Small intestine (tissue), 7 donors: ENCODE measurements at regions not wholly inside any gene's neighbourhood (a gene's known extent, or its start where the extent isn't known, plus 50 kb on each side); places are given as distances from the start of the nearest gene placed in this dataset.
A peak's percentile ranks its signal among the peaks of the same experiment; 100 is the strongest.

Experiments
- DNase-seq, 2 donors: peaks; one replicate each; pipeline versions ENCODE4 v3.0.0 to v3.0.0-alpha.2; 2013
- FAIRE-seq: peaks from 2 replicates; lab custom pipeline; 2012; peaks lifted over from hg19 to GRCh38; lab: Jason Lieb, UNC
- H3K27ac ChIP-seq, 3 donors: one replicate each; pipeline ENCODE4 v1.5.1; 2013; ENCODE audit warnings: low read length in 2 of 3, mild to moderate bottlenecking in 2 of 3, control low read depth in 1 of 3, inconsistent platforms in 1 of 3, low read depth in 1 of 3, moderate library complexity in 1 of 3
- H3K27me3 ChIP-seq, 3 donors: one replicate each; pipeline ENCODE4 v1.6.1; 2013; ENCODE audit warnings: low read length in 3 of 3, inconsistent platforms in 1 of 3; ENCODE audit not compliant: control insufficient read depth in 3 of 3, insufficient read depth in 3 of 3
- H3K36me3 ChIP-seq, 3 donors: one replicate each; pipeline ENCODE4 v1.6.1; 2013; ENCODE audit warnings: low read length in 3 of 3, inconsistent platforms in 1 of 3, low read depth in 1 of 3, mild to moderate bottlenecking in 1 of 3, moderate library complexity in 1 of 3; ENCODE audit not compliant: control insufficient read depth in 3 of 3, insufficient read depth in 2 of 3
- H3K4me1 ChIP-seq, 3 donors: one replicate each; pipeline ENCODE4 v1.6.1; 2013; ENCODE audit warnings: low read length in 2 of 3, inconsistent platforms in 1 of 3, low read depth in 1 of 3, mild to moderate bottlenecking in 1 of 3, moderate library complexity in 1 of 3; ENCODE audit not compliant: control insufficient read depth in 3 of 3, insufficient read depth in 2 of 3
- H3K4me3 ChIP-seq, 3 donors: one replicate each; pipeline ENCODE4 v1.5.1; 2013; ENCODE audit warnings: low read length in 3 of 3, control low read depth in 1 of 3, inconsistent platforms in 1 of 3, low read depth in 1 of 3, mild to moderate bottlenecking in 1 of 3, moderate library complexity in 1 of 3
- H3K9me3 ChIP-seq, 2 donors: one replicate each; pipeline ENCODE4 v1.6.1; 2013; ENCODE audit warnings: low read depth in 1 of 2, low read length in 1 of 2; ENCODE audit not compliant: control insufficient read depth in 2 of 2, insufficient read depth in 1 of 2
- WGBS, 3 donors: extraction: QIAGEN DNeasy Blood & Tissue Kit; methylation state at CpG; one replicate each; pipeline ENCODE4 v1.1.7; 2013; 5-methylcytosine and 5-hydroxymethylcytosine counted together
- donor health status: healthy with polysubstance abuse.
- donor health status: control.
- donor health status: control.
- donor health status: Bipolar disorder and iron deficiency.
- donor health status: healthy.

- Histone ChIP-seq H3K4me1 (no peaks in the 10 kb centered on the region), H3K27ac (no peak overlapping the region), H3K27me3 (no peaks in the 10 kb centered on the region), H3K4me3 (no peak overlapping the region), H3K9me3 (no peaks in the 10 kb centered on the region), H3K36me3 (no peaks in the 10 kb centered on the region)
- FAIRE-seq = no peak
- 33 to 61% (median 42%) methylated on average over 7 of the region's 7 CpGs for WGBS, 3 donors
- peak in 1 of 2 donors; percentile 17 for DNase-seq
These were observed 117.0 kb upstream of the EPHA4 start for GRCh38 chr2:221689140-221689539.

- Histone ChIP-seq H3K9me3 (no peaks in the 10 kb centered on the region), H3K36me3 (no peaks in the 10 kb centered on the region), H3K27ac (no peak overlapping the region), H3K4me1 (no peaks in the 10 kb centered on the region), H3K27me3 (no peaks in the 10 kb centered on the region), H3K4me3 (no peak overlapping the region)
- DNase-seq (no peak), FAIRE-seq (no peak)
These were observed 108.4 kb upstream of the EPHA4 start for GRCh38 chr2:221680548-221680947.

GRCh38 chr2:221677688-221678087, 105.6 kb upstream of the EPHA4 start:
- 67 to 88% (median 77%) methylated on average over 1 of the region's 1 CpG for WGBS, 3 donors
- FAIRE-seq = no peak
- no peak overlapping the region for H3K27ac ChIP-seq
- H3K4me3 ChIP-seq = no peak overlapping the region
- no peak for DNase-seq
- H3K36me3 ChIP-seq = no peaks in the 10 kb centered on the region
- no peaks in the 10 kb centered on the region for H3K9me3 ChIP-seq
- H3K4me1 ChIP-seq = no peaks in the 10 kb centered on the region
- H3K27me3 ChIP-seq = no peaks in the 10 kb centered on the region

GRCh38 chr2:221676566-221677172, 104.6 kb upstream of the EPHA4 start:
- H3K27me3 ChIP-seq = no peaks in the 10 kb centered on the region
- no peaks in the 10 kb centered on the region for H3K9me3 ChIP-seq
- H3K36me3 ChIP-seq = no peaks in the 10 kb centered on the region
- FAIRE-seq (no peak), DNase-seq (no peak)
- H3K27ac ChIP-seq = no peak overlapping the region
- 68 to 78% (median 72%) methylated on average over 6 of the region's 6 CpGs for WGBS, 3 donors
- no peak overlapping the region for H3K4me3 ChIP-seq
- H3K4me1 ChIP-seq = no peaks in the 10 kb centered on the region

GRCh38 chr2:221675201-221675908, 103.3 kb upstream of the EPHA4 start:
- DNase-seq (no peak), FAIRE-seq (no peak)
- H3K4me1 ChIP-seq = no peaks in the 10 kb centered on the region
- 67 to 69% (median 68%) methylated on average over 5 of the region's 5 CpGs for WGBS, 3 donors
- no peaks in the 10 kb centered on the region for H3K27me3 ChIP-seq
- no peak overlapping the region for H3K4me3 ChIP-seq
- no peaks in the 10 kb centered on the region for H3K9me3 ChIP-seq
- H3K27ac ChIP-seq = no peak overlapping the region
- no peaks in the 10 kb centered on the region for H3K36me3 ChIP-seq

- H3K27ac ChIP-seq = no peak overlapping the region
- FAIRE-seq = no peak
- no peaks in the 10 kb centered on the region for H3K4me1 ChIP-seq
- 81 to 85% (median 84%) methylated on average over 4 of the region's 4 CpGs for WGBS, 3 donors
- H3K4me3 ChIP-seq = no peak overlapping the region
- no peaks in the 10 kb centered on the region for H3K27me3 ChIP-seq
- H3K9me3 ChIP-seq = no peaks in the 10 kb centered on the region
- no peak for DNase-seq
- no peaks in the 10 kb centered on the region for H3K36me3 ChIP-seq
These were observed 102.3 kb upstream of the EPHA4 start for GRCh38 chr2:221674446-221674845.

- Histone ChIP-seq H3K9me3 (no peaks in the 10 kb centered on the region), H3K27ac (no peak overlapping the region), H3K27me3 (no peaks in the 10 kb centered on the region), H3K4me3 (no peak overlapping the region), H3K36me3 (no peaks in the 10 kb centered on the region), H3K4me1 (no peaks in the 10 kb centered on the region)
- WGBS, 3 donors = 83 to 98% (median 89%) methylated on average over 1 of the region's 1 CpG
- FAIRE-seq (no peak), DNase-seq (no peak)
These were observed 101.1 kb upstream of the EPHA4 start for GRCh38 chr2:221673248-221673647.

- WGBS, 3 donors = 29 to 40% (median 31%) methylated on average over 4 of the region's 4 CpGs
- Histone ChIP-seq H3K36me3 (no peaks in the 10 kb centered on the region), H3K4me1 (no peaks in the 10 kb centered on the region), H3K9me3 (no peaks in the 10 kb centered on the region), H3K27me3 (no peaks in the 10 kb centered on the region), H3K4me3 (no peak overlapping the region), H3K27ac (no peak overlapping the region)
- FAIRE-seq = no peak
- no peak for DNase-seq
These were observed 99.4 kb upstream of the EPHA4 start for GRCh38 chr2:221671515-221671914.
